ENCODE measurements at regions not wholly inside any gene's neighbourhood (a gene's known extent, or its start where the extent isn't known, plus 50 kb on each side); places are given as distances from the start of the nearest gene placed in this dataset.

- Histone ChIP-seq H3K27me3 (ENCODE audit: insufficient read depth, poor library complexity, severe bottlenecking) (peaks cover 2% of the 10 kb centered on the region), H3K4me3 (replicated peaks; ENCODE audit: insufficient read depth, low read length) (no peak overlapping the region), H3K27ac (replicated peaks) (no peak overlapping the region)
- TF ChIP-seq REST (IDR thresholded peaks at IDR 0.05; ENCODE audit: insufficient replicate concordance, low read depth): no peak
- TF ChIP-seq SPI1 (IDR thresholded peaks at IDR 0.05; ENCODE audit: borderline replicate concordance, low read depth): no peak
- no peak for TF ChIP-seq GABPA (IDR thresholded peaks at IDR 0.05; ENCODE audit: low read depth)
- no peak for TF ChIP-seq POLR2AphosphoS5 (IDR thresholded peaks at IDR 0.05; ENCODE audit: low read depth)
- no peak for TF ChIP-seq CTCF (IDR thresholded peaks at IDR 0.05; ENCODE audit: insufficient read depth, low read length)
- no peak for DNase-seq (ENCODE audit: low read depth in 1 of 2, low spot score in 1 of 2)
These were observed 477.7 kb downstream of the TBC1D22A start for GRCh38 chr22:47240116-47240515.

GRCh38 chr22:47239474-47239860, 477.0 kb downstream of the TBC1D22A start:
- Histone ChIP-seq H3K27ac (replicated peaks) (no peak overlapping the region), H3K27me3 (ENCODE audit: insufficient read depth, poor library complexity, severe bottlenecking) (peaks cover 2% of the 10 kb centered on the region), H3K4me3 (replicated peaks; ENCODE audit: insufficient read depth, low read length) (no peak overlapping the region)
- TF ChIP-seq GABPA (IDR thresholded peaks at IDR 0.05; ENCODE audit: low read depth) (no peak), SPI1 (IDR thresholded peaks at IDR 0.05; ENCODE audit: borderline replicate concordance, low read depth) (no peak), POLR2AphosphoS5 (IDR thresholded peaks at IDR 0.05; ENCODE audit: low read depth) (no peak), CTCF (IDR thresholded peaks at IDR 0.05; ENCODE audit: insufficient read depth, low read length) (no peak), REST (IDR thresholded peaks at IDR 0.05; ENCODE audit: insufficient replicate concordance, low read depth) (no peak)
- DNase-seq (ENCODE audit: low read depth in 1 of 2, low spot score in 1 of 2): no peak

- TF ChIP-seq SPI1 (IDR thresholded peaks at IDR 0.05; ENCODE audit: borderline replicate concordance, low read depth) (no peak), CTCF (IDR thresholded peaks at IDR 0.05; ENCODE audit: insufficient read depth, low read length) (no peak), REST (IDR thresholded peaks at IDR 0.05; ENCODE audit: insufficient replicate concordance, low read depth) (no peak), POLR2AphosphoS5 (IDR thresholded peaks at IDR 0.05; ENCODE audit: low read depth) (no peak), GABPA (IDR thresholded peaks at IDR 0.05; ENCODE audit: low read depth) (no peak)
- DNase-seq (ENCODE audit: low read depth in 1 of 2, low spot score in 1 of 2): no peak
- no peak overlapping the region for H3K27ac ChIP-seq (replicated peaks)
- H3K27me3 ChIP-seq (ENCODE audit: insufficient read depth, poor library complexity, severe bottlenecking): peaks cover 2% of the 10 kb centered on the region
- H3K4me3 ChIP-seq (replicated peaks; ENCODE audit: insufficient read depth, low read length): no peak overlapping the region
These were observed 476.4 kb downstream of the TBC1D22A start for GRCh38 chr22:47238690-47239473.

All from HL-60 (cell line).